Dendritic cell treated with granulocyte-macrophage colony-stimulating factor and Interleukin-4, amounts not matched to agents 40 ng/mL and 50 ng/mL, for 4 days (primary cell): ENCODE measurements at regions not wholly inside any gene's neighbourhood (a gene's known extent, or its start where the extent isn't known, plus 50 kb on each side); places are given as distances from the start of the nearest gene placed in this dataset.

Source experiments
- H3K27ac Mint-ChIP-seq: one replicate; pipeline ENCODE4 v1.8.0; 2022; ENCODE audit warnings: mild to moderate bottlenecking, mixed read lengths
- H3K27me3 Mint-ChIP-seq: one replicate; pipeline ENCODE4 v1.8.0; 2022; ENCODE audit warnings: mild to moderate bottlenecking, mixed read lengths
- H3K36me3 Mint-ChIP-seq: one replicate; pipeline ENCODE4 v1.8.0; 2022; ENCODE audit warnings: low read depth, mixed read lengths
- H3K4me1 Mint-ChIP-seq: one replicate; pipeline ENCODE4 v1.8.0; 2022; ENCODE audit warnings: low read depth, mixed read lengths
- H3K4me3 Mint-ChIP-seq: one replicate; pipeline ENCODE4 v1.8.0; 2022; ENCODE audit warnings: mild to moderate bottlenecking, moderate library complexity, mixed read lengths
- H3K9me3 Mint-ChIP-seq: one replicate; pipeline ENCODE4 v1.8.0; 2022; ENCODE audit warnings: mixed read lengths
- intact Hi-C: fragments of 100-400 bp; cut with micrococcal nuclease; formaldehyde crosslinking; loops from one replicate; pipeline ENCODE4 v1.15.0; 2022

DNA sequence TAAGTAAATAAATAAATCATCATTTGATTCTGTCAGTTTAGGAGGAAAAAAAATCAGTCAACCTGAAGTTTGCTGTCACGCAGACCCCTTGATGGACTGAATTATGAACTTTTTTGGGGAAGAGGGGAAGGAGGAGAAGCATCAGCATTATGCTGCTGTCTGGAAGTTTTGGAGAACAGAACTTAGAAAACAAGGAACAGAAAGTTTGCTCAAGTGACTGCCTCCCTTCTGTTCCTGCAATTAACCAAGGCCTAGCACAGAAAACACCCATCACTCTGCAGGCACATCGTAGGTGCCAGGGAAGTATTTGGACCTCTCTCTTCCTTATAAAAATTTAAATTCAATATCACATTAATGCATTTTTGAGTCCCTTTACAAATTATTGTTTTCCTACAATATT lies 283.8 kb downstream of the VRK1 start:
- H3K9me3 Mint-ChIP-seq, result no peaks in the 10 kb centered on the region
- peaks cover 21% of the 10 kb centered on the region for H3K27me3 Mint-ChIP-seq
- H3K4me3 Mint-ChIP-seq, result no peak overlapping the region
- intact Hi-C loops, result no loop called here
- no peaks in the 10 kb centered on the region for H3K36me3 Mint-ChIP-seq
- peaks cover 53% of the 10 kb centered on the region for H3K4me1 Mint-ChIP-seq
- H3K27ac Mint-ChIP-seq, result peak overlapping the region; percentile 25

DNA sequence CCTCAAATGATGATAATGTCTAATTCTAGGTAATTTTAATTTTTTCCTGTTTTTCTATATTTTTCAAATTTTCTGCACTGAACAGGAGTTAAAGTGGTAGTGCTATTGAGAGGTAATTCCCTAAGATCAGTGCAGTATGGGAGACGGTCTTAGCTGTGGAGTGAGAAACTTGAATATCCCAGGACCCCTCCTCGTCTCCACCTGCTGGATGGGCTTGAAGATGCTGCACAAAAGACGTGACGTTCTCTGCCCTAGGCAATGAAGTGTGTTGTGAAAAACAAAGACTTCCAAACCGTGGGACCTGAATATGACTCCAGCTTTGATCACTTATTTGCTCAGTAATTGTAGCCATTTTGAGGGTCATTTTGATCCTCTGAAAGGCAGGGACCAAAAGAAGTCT lies 298.1 kb downstream of the VRK1 start:
- Mint-ChIP-seq H3K27me3 (peaks cover 12% of the 10 kb centered on the region), H3K9me3 (no peaks in the 10 kb centered on the region), H3K4me3 (no peak overlapping the region), H3K36me3 (no peaks in the 10 kb centered on the region), H3K4me1 (no peaks in the 10 kb centered on the region), H3K27ac (no peak overlapping the region)
- intact Hi-C loops, result no loop called here

DNA sequence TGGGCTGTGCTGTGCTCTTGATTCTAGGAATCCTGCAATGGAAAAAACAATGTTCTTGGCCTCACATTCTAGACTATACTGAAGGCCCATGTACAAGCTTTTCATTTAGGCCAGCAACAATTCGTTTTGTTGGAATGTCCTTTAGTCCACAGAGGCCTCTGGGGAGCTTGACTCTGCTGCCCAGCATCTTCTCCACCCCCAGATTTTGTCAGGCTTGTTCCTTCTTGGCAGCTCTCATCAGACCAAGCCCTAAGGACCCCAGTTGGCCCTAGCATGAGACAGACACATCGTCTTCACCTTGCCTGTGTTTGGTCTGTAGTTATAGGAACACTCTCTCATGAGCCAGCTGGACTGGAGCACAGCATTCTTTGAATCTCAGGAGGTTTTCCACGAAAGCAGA lies 300.1 kb downstream of the VRK1 start:
- Mint-ChIP-seq H3K27me3 (peaks cover 10% of the 10 kb centered on the region), H3K36me3 (no peaks in the 10 kb centered on the region), H3K27ac (no peak overlapping the region), H3K4me3 (no peak overlapping the region), H3K9me3 (no peaks in the 10 kb centered on the region), H3K4me1 (no peaks in the 10 kb centered on the region)
- intact Hi-C loops, result no loop called here

DNA sequence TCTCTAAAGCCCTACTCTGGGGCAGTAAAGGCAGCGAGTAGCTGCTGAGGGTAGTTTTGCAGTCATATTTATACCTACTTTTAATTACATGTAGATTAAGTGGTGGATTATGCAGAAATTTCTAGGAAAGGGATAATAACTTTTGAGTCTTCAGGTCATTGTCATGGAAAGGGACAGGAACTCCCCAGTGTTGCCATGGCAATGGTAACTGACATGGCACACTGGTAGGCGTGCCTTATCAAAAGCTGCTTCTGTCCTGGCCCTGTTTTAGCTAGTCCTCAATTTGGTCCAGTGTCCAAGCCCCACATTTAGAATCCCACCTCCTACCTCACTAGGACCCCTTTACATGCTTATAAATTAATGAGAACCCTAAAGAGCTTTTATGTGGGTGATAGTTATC lies 303.1 kb downstream of the VRK1 start:
- H3K9me3 Mint-ChIP-seq, result no peaks in the 10 kb centered on the region
- no peaks in the 10 kb centered on the region for H3K36me3 Mint-ChIP-seq
- no peaks in the 10 kb centered on the region for H3K4me1 Mint-ChIP-seq
- peaks cover 13% of the 10 kb centered on the region for H3K27me3 Mint-ChIP-seq
- H3K27ac Mint-ChIP-seq, result no peak overlapping the region
- intact Hi-C loops, result no loop called here
- H3K4me3 Mint-ChIP-seq, result no peak overlapping the region

DNA sequence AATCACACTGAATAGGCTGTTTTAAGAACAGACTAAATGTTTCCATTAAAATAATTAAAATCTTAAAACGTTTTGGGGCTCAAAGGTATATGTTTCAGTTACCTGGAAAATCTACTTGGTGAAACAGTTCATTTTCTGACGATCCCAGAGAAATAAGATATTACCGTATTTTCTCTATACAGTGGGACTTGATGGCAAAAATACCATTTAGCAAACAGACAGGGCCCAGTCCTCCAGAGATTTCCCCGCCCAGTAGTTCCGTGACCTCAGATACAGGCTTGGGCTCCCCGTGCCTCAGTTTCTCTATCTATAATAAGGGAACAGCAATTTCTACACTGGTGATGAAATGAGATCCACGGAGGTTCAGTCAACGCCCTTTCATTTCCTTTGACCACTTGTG lies 304.4 kb downstream of the VRK1 start:
- no peaks in the 10 kb centered on the region for H3K9me3 Mint-ChIP-seq
- H3K4me3 Mint-ChIP-seq, result no peak overlapping the region
- peaks cover 18% of the 10 kb centered on the region for H3K27me3 Mint-ChIP-seq
- H3K4me1 Mint-ChIP-seq, result no peaks in the 10 kb centered on the region
- H3K27ac Mint-ChIP-seq, result no peak overlapping the region
- H3K36me3 Mint-ChIP-seq, result no peaks in the 10 kb centered on the region
- intact Hi-C loops, result no loop called here

DNA sequence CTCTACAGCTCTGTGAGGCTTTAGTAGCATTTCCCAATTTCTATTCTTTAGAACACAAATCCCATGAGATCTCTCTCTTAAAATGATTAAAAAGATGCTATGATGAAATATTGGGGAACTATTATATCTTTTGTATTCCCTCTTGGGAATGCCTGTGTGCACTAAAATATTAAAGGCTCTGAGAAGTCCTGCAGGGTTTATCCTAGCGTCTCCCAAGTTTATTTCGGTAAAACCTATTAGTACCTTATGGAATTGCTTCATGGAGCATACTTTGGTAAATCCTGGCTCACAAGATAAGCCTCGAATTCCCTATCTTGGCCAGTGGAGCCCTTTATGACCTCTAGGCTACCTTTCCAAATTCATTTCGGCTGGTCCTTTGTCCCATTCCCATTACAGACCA lies 306.8 kb downstream of the VRK1 start:
- Mint-ChIP-seq H3K9me3 (no peaks in the 10 kb centered on the region), H3K27ac (no peak overlapping the region), H3K36me3 (no peaks in the 10 kb centered on the region), H3K4me1 (no peaks in the 10 kb centered on the region), H3K27me3 (peaks cover 10% of the 10 kb centered on the region), H3K4me3 (no peak overlapping the region)
- intact Hi-C loops, result no loop called here

DNA sequence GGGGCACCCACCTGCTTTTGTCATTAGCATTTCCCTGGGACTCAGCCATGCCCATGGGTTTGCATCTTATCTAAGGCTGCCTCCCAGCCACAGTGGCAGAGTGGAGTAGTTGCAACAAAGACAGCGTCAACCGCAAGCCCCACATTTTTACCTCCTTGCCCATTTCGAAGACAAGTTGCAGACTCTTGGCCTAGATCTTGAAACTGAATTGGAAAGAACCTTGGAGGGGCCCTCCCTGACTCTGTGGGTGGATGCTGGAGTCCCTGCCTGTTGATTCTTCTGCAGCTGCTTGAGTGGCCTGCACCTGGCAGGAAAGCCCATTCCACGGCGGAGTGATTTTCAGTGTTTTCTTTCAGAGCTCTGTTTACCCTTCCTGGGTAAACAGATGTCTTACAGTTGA lies 309.0 kb downstream of the VRK1 start:
- H3K4me3 Mint-ChIP-seq, result no peak overlapping the region
- H3K27me3 Mint-ChIP-seq, result peaks cover 12% of the 10 kb centered on the region
- no peaks in the 10 kb centered on the region for H3K36me3 Mint-ChIP-seq
- H3K27ac Mint-ChIP-seq, result no peak overlapping the region
- H3K9me3 Mint-ChIP-seq, result no peaks in the 10 kb centered on the region
- intact Hi-C loops, result no loop called here
- no peaks in the 10 kb centered on the region for H3K4me1 Mint-ChIP-seq

DNA sequence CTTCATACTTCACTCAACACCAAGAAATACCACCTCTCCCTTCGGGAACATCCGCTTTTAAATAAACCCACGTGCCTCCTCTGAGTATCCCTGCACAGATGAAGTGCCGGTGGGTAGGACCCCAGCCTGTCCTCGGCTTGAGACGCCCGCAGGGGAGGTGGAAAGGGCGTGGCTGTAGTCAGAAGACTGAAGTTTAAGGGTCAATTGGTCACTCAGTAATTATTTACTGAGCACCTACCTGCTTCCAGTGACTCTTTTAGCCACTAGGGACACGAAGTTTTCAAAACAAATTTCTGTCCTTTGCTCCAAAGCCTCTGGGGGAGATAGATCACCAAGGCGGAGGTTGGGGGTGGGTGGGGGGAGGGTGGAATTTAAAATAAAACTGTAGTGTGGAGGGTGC lies 309.4 kb downstream of the VRK1 start:
- Mint-ChIP-seq H3K27ac (no peak overlapping the region), H3K36me3 (no peaks in the 10 kb centered on the region), H3K27me3 (peaks cover 12% of the 10 kb centered on the region), H3K9me3 (no peaks in the 10 kb centered on the region), H3K4me1 (no peaks in the 10 kb centered on the region), H3K4me3 (no peak overlapping the region)
- intact Hi-C loops, result no loop called here

DNA sequence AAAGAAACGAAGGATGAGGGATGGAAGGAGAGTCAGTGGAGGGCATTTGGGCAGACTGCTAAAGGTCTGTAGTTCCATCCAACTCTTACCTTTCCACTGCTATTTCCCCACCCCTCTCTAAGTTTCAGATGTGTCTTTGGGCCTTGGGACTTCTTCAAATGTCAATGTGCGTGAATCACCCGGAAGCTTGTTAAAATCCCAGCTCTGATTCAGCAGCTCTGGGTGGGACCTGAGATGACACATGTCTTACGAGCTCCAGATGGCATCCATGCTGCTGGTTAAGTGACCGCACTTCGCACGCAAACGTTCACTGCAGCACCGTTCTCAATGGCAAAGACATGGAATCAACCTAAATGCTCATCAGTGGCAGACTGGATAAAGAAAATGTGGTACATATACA lies 309.9 kb downstream of the VRK1 start:
- H3K4me3 Mint-ChIP-seq, result no peak overlapping the region
- no peaks in the 10 kb centered on the region for H3K4me1 Mint-ChIP-seq
- H3K27ac Mint-ChIP-seq, result no peak overlapping the region
- H3K27me3 Mint-ChIP-seq, result peaks cover 13% of the 10 kb centered on the region
- no peaks in the 10 kb centered on the region for H3K36me3 Mint-ChIP-seq
- intact Hi-C loops, result no loop called here
- H3K9me3 Mint-ChIP-seq, result no peaks in the 10 kb centered on the region

DNA sequence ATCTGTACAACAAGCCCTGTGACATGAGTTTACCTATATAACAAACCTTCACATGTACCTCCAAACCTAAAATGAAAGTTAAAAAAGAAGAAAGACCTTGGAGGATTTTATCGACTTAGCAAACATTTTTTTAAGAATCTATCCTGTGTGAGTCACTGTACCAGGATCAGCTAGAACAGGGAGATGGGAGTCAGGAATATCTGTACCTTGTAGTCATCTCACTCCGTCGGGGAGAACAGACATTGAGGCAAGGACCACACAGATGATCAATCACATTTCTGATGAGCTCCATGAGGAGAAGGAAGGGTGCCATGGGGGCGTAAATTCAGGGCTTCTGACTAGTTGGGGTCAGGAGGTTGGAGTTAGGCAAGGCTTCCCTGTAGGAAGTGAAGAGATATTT lies 310.6 kb downstream of the VRK1 start:
- H3K4me1 Mint-ChIP-seq, result no peaks in the 10 kb centered on the region
- no peaks in the 10 kb centered on the region for H3K9me3 Mint-ChIP-seq
- H3K27ac Mint-ChIP-seq, result no peak overlapping the region

DNA sequence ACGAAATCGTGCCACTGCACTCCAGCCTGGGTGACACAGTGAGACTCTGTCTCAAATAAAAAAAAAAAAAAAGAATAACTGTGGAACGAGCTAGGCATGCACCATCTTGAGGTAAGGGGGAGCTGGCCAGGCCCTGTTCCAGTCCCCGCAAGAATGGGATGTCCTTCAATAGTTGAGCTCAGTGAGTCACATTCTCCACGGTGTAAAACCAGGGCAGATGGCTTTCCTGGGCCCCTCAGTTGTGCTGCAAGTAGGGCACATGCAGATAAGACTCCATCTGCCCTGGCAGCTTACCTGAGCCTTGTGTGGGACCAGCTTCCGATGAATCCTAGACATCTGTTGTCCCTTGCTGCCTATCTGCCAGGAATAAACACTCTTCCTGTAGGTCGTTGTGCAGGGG lies 312.1 kb downstream of the VRK1 start:
- peaks cover 13% of the 10 kb centered on the region for H3K27me3 Mint-ChIP-seq
- intact Hi-C loops, result no loop called here
- H3K27ac Mint-ChIP-seq, result no peak overlapping the region
- H3K4me1 Mint-ChIP-seq, result no peaks in the 10 kb centered on the region
- H3K9me3 Mint-ChIP-seq, result no peaks in the 10 kb centered on the region
- H3K36me3 Mint-ChIP-seq, result no peaks in the 10 kb centered on the region
- H3K4me3 Mint-ChIP-seq, result no peak overlapping the region

More for the DNA sequence above, 310.6 kb downstream of the VRK1 start:
- intact Hi-C loops, result no loop called here
- Mint-ChIP-seq H3K36me3 (no peaks in the 10 kb centered on the region), H3K4me3 (no peak overlapping the region), H3K27me3 (peaks cover 13% of the 10 kb centered on the region)

DNA sequence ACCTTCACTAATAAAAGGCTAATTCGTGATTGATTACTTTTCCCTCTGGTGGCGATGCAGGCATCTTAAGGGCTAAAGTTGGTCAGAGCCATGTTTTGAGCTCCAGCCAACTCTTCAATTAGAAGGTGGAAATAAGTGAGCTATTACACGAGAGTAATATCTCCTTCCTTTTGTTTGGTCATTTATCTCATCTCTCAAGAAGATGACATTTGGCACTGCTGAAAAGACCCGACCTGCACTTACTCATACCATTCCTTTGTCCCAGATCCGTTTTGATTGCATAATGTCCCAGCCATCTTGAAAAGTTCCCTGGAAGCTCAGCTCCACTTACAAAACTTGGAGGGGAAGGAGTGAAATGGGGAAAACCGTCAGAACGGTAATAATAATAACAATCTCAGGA lies 316.2 kb downstream of the VRK1 start:
- H3K36me3 Mint-ChIP-seq, result no peaks in the 10 kb centered on the region
- peaks cover 8% of the 10 kb centered on the region for H3K27me3 Mint-ChIP-seq
- intact Hi-C loops, result no loop called here
- H3K4me1 Mint-ChIP-seq, result peaks cover 7% of the 10 kb centered on the region
- H3K4me3 Mint-ChIP-seq, result no peak overlapping the region
- H3K9me3 Mint-ChIP-seq, result no peaks in the 10 kb centered on the region
- no peak overlapping the region for H3K27ac Mint-ChIP-seq

DNA sequence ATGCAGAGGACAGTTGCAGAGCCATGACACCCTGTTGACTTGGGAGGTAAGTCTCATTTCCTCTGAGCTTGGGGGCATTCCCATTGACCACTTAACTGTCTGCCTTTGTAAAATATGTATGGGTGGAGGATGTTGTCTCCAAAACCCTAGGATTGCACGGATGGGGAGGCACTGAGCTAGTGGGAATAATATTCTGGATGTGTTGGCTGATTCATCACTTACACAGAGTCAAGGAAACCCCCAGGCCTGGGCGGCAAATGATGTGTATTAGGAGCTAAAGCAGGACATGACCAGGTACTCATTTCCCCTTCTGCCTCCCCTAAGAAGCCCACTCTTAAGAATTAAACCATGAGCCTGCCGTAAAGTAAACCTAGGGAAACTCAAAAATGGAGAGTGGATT lies 319.4 kb downstream of the VRK1 start:
- Mint-ChIP-seq H3K27ac (no peak overlapping the region), H3K36me3 (no peaks in the 10 kb centered on the region), H3K4me3 (no peak overlapping the region), H3K4me1 (peaks cover 7% of the 10 kb centered on the region), H3K9me3 (no peaks in the 10 kb centered on the region), H3K27me3 (peaks cover 5% of the 10 kb centered on the region)
- intact Hi-C loops, result no loop called here

DNA sequence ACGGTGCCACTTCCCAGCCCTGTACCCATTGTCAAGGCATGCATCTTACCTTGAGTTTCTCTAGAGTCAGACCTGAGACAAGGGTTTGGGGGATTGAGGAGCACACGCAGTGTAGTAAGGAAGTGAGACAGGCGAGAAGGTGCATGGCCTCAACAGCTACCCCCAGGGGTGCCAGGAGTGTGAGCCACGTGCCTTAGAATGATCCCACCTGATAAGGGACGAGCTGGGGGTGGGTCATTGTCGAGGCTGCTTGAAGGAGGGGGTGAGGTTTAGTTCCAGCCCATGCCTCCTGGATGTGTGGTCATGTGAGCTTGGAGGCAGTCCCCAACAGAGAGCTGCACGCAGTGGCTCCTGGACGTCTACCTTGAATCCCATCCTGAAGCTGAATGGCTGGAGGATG lies 320.5 kb downstream of the VRK1 start:
- peaks cover 4% of the 10 kb centered on the region for H3K27me3 Mint-ChIP-seq
- H3K36me3 Mint-ChIP-seq, result no peaks in the 10 kb centered on the region
- H3K4me1 Mint-ChIP-seq, result peaks cover 7% of the 10 kb centered on the region
- H3K27ac Mint-ChIP-seq, result no peak overlapping the region
- H3K4me3 Mint-ChIP-seq, result no peak overlapping the region
- intact Hi-C loops, result no loop called here
- no peaks in the 10 kb centered on the region for H3K9me3 Mint-ChIP-seq

DNA sequence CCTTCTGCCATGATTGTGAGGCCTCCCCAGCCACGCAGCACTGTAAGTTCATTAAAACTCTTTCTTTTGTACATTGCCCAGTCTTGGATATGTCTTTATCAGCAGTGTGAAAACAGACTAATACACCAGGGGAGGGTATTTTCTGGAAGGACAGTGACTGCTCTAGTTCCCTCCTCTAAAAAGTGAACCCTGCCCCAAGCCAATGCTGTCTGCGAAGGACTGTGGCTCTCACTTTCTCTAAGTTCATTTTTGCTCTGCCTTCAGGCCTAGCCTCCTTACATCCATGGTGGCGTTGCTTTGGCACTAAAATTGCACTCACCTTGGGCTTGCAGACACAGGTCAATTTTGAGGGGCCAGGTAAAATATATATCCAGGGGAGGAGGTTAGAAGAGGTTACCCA lies 323.0 kb downstream of the VRK1 start:
- Mint-ChIP-seq H3K27me3 (no peaks in the 10 kb centered on the region), H3K4me3 (no peak overlapping the region), H3K27ac (no peak overlapping the region), H3K9me3 (no peaks in the 10 kb centered on the region), H3K36me3 (no peaks in the 10 kb centered on the region), H3K4me1 (peaks cover 3% of the 10 kb centered on the region)
- intact Hi-C loops, result no loop called here

DNA sequence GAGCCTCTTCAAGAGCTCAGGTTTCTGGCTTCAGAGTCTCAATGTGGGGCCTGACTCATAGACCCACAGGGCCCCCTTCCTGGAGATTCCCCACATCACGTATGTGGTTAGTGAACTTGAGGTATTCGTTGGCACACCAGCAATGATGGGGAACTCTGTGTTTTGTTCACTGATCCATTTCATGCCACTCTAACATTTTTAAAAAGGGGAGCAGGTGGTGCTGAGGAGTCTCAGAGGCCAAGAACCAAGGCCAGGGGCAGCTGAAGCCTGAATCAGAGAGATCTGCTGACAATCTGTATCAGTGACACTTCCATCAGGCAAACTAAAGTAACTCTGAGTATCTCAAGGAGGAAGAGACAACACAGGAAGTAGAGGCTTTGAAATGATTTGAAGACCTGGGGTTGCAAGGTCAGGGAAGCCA lies 323.4 kb downstream of the VRK1 start:
- intact Hi-C loops, result no loop called here

More for the DNA sequence above, 323.4 kb downstream of the VRK1 start:
- no peaks in the 10 kb centered on the region for H3K9me3 Mint-ChIP-seq
- no peak overlapping the region for H3K27ac Mint-ChIP-seq
- H3K4me1 Mint-ChIP-seq, result no peaks in the 10 kb centered on the region
- H3K27me3 Mint-ChIP-seq, result no peaks in the 10 kb centered on the region
- no peak overlapping the region for H3K4me3 Mint-ChIP-seq
- no peaks in the 10 kb centered on the region for H3K36me3 Mint-ChIP-seq
